A549 (cell line): ENCODE measurements at regions not wholly inside any gene's neighbourhood (a gene's known extent, or its start where the extent isn't known, plus 50 kb on each side); places are given as distances from the start of the nearest gene placed in this dataset.

Experiments used
- ATAC-seq, 2 experiments: fragments of 200-7000 bp in 1 of 2; fragments of >200 bp in 1 of 2; cut with Nextera tagmentation in 1 of 2; cut with Tn5 transposase in 1 of 2; 3 replicates each; pipeline versions ENCODE4 v1.8.0 to v1.9.1; 2018 to 2020; ENCODE audit warnings: mild to moderate bottlenecking in 1 of 2, moderate library complexity in 1 of 2
- CTCF ChIA-PET: fragments of 300-600 bp; sonication (Branson Sonifier 250); formaldehyde crosslinking; extraction: SDS; loops from one replicate; lab custom pipeline; 2021; ENCODE audit warnings: antibody characterized with exemption, inconsistent platforms; lab: Yijun Ruan, JAX
- POLR2A ChIA-PET: fragments of 350-600 bp; formaldehyde crosslinking; extraction: SDS; loops from one replicate; lab custom pipeline; 2021; ENCODE audit warnings: antibody characterized with exemption, inconsistent platforms; lab: Yijun Ruan, JAX
- DNase-seq, 2 experiments: peaks; one replicate each; pipeline versions ENCODE4 v3.0.0 to v3.0.0-alpha.2; 2011 to 2016; ENCODE audit warnings: low read depth in 1 of 2, low spot score in 1 of 2
- FAIRE-seq: peaks from 2 replicates; lab custom pipeline; 2011; peaks lifted over from hg19 to GRCh38; lab: Jason Lieb, UNC
- H3K27ac ChIP-seq, 2 experiments: fragments of >200 bp; sonication (Bioruptor Twin); formaldehyde crosslinking; 3 replicates each; pipeline ENCODE4 v1.5.1; 2016 to 2017
- H3K4me1 ChIP-seq: fragments of >200 bp; sonication (Bioruptor Twin); formaldehyde crosslinking; 3 replicates; pipeline ENCODE4 v1.6.1; 2016
- H3K4me2 ChIP-seq: fragments of >200 bp; sonication (Bioruptor Twin); formaldehyde crosslinking; 3 replicates; pipeline ENCODE4 v1.6.1; 2016
- H3K4me3 ChIP-seq: fragments of >200 bp; sonication (Bioruptor Twin); formaldehyde crosslinking; 3 replicates; pipeline ENCODE4 v1.5.1; 2016
- H3K9me3 ChIP-seq: fragments of >200 bp; sonication (Bioruptor Twin); formaldehyde crosslinking; 3 replicates; pipeline ENCODE4 v1.6.1; 2016
- CHD4 ChIP-seq: fragments of 200-600 bp; sonication (generic); IDR thresholded peaks from 2 replicates; pipeline ENCODE4 v1.6.1; 2016; ENCODE audit warnings: antibody characterized with exemption, mild to moderate bottlenecking, borderline replicate concordance
- E2F6 ChIP-seq: IDR thresholded peaks from 2 replicates; pipeline ENCODE4 v1.6.1; 2012; ENCODE audit warnings: low read depth, borderline replicate concordance
- ELK1 ChIP-seq: fragments of 150-350 bp; IDR thresholded peaks from 2 replicates; pipeline ENCODE4 v1.6.1; 2014; ENCODE audit warnings: low read depth, mild to moderate bottlenecking, low read length
- GATA3 ChIP-seq: IDR thresholded peaks from 2 replicates; pipeline ENCODE4 v1.6.1; 2012; ENCODE audit warnings: borderline replicate concordance
- HES2 ChIP-seq: fragments of >200 bp; sonication (Bioruptor Twin); formaldehyde crosslinking; IDR thresholded peaks from 2 replicates; pipeline ENCODE4 v1.6.1; 2016
- HOXB13 ChIP-seq: fragments of 250-450 bp; sonication (Bioruptor Pico); IDR thresholded peaks from 2 replicates; pipeline ENCODE4 v1.5.0; 2020; ENCODE audit warnings: low read depth, mild to moderate bottlenecking, moderate library complexity
- MAFK ChIP-seq: fragments of 450-650 bp; IDR thresholded peaks from 2 replicates; pipeline ENCODE4 v1.6.1; 2014; ENCODE audit not compliant: partially characterized antibody
- MAZ ChIP-seq: fragments of 150-350 bp; IDR thresholded peaks from 2 replicates; pipeline ENCODE4 v1.6.1; 2014; ENCODE audit warnings: antibody characterized with exemption, low read depth, low read length, borderline replicate concordance
- POLR2AphosphoS2 ChIP-seq: conservative IDR thresholded peaks from 2 replicates; pipeline ENCODE4 v1.6.1; 2012; ENCODE audit warnings: low read length, improper control_type of control experiment, inconsistent platforms
- RFX5 ChIP-seq: fragments of 450-650 bp; IDR thresholded peaks from 2 replicates; pipeline ENCODE4 v1.7.1; 2014; ENCODE audit warnings: antibody characterized with exemption, mild to moderate bottlenecking, moderate library complexity
- USF2 ChIP-seq: fragments of 450-650 bp; IDR thresholded peaks from 2 replicates; pipeline ENCODE4 v1.6.1; 2014; ENCODE audit warnings: antibody characterized with exemption
- ZFP36 ChIP-seq: fragments of 450-650 bp; IDR thresholded peaks from 2 replicates; pipeline ENCODE4 v1.6.1; 2014; ENCODE audit warnings: borderline replicate concordance; ENCODE audit not compliant: partially characterized antibody
- WGBS: methylation state at CpG from one replicate; pipeline ENCODE4 v1.1.6; 2017; ENCODE audit errors: missing lambda C conversion rate; 5-methylcytosine and 5-hydroxymethylcytosine counted together

- TF ChIP-seq HES2: no peak
Measured at GRCh38 chr7:98562871-98563495, 54.1 kb upstream of the NPTX2 start (continued).

GRCh38 chr7:98562381-98562823 lies 54.7 kb upstream of the NPTX2 start:
- CTCF ChIA-PET: no interaction called here
- no peak overlapping the region for H3K27ac ChIP-seq
- TF ChIP-seq RFX5: no peak
- TF ChIP-seq, all 56 proteins: peak for 0
- POLR2A ChIA-PET: no interaction called here
- Histone ChIP-seq H3K4me2 (no peak overlapping the region), H3K9me3 (peaks cover 22% of the 10 kb centered on the region), H3K4me3 (no peak overlapping the region), H3K4me1 (no peaks in the 10 kb centered on the region)
- ATAC-seq (no peak), FAIRE-seq (no peak), DNase-seq (no peak)

- CTCF ChIA-PET: no interaction called here
- peak in 1 of 2 experiments; percentile 42 for DNase-seq
- Histone ChIP-seq H3K4me1 (0 out of 3 replicates have a peak, but pooled peaks cover 5% of the 10 kb centered on the region), H3K4me2 (no peak overlapping the region), H3K4me3 (no peak overlapping the region), H3K27ac (no peak overlapping the region), H3K9me3 (peaks cover 16% of the 10 kb centered on the region)
- peak; percentile 6; the same call in 1 of the 2 replicates for TF ChIP-seq USF2
- no peak for TF ChIP-seq ELK1
- ATAC-seq: peak; percentile 45 to 82; a peak in 4 of 6 replicates
- WGBS: 5% methylated on average over 3 of the region's 3 CpGs
- no peak for FAIRE-seq
- POLR2A ChIA-PET: no interaction called here
Measured at GRCh38 chr7:98559958-98560357, 57.1 kb upstream of the NPTX2 start.

GRCh38 chr7:98559219-98559618 lies 57.9 kb upstream of the NPTX2 start:
- H3K4me1 ChIP-seq: 0 out of 3 replicates have a peak, but pooled peaks cover 5% of the 10 kb centered on the region
- H3K4me2 ChIP-seq: no peak overlapping the region
- ATAC-seq (no peak), DNase-seq (no peak), FAIRE-seq (no peak)
- POLR2A ChIA-PET: no interaction called here
- CTCF ChIA-PET: no interaction called here
- no peak overlapping the region for H3K27ac ChIP-seq
- peaks cover 10% of the 10 kb centered on the region for H3K9me3 ChIP-seq
- WGBS: 61% methylated on average over 3 of the region's 3 CpGs
- H3K4me3 ChIP-seq: no peak overlapping the region
- no peak for TF ChIP-seq GATA3
- TF ChIP-seq CHD4: no peak
- TF ChIP-seq MAZ: no peak
- no peak for TF ChIP-seq ZFP36
- TF ChIP-seq E2F6: no peak
- TF ChIP-seq HOXB13 (CRISPR knock-in tag): no peak

GRCh38 chr7:98557538-98558031 lies 59.5 kb upstream of the NPTX2 start:
- FAIRE-seq: no peak
- 0 out of 3 replicates have a peak, but pooled peaks cover 5% of the 10 kb centered on the region for H3K4me1 ChIP-seq
- H3K4me3 ChIP-seq: no peak overlapping the region
- ATAC-seq: no peak; a peak in 1 of 6 replicates
- H3K9me3 ChIP-seq: peaks cover 8% of the 10 kb centered on the region; the same call in 2 of the 3 replicates
- H3K4me2 ChIP-seq: no peak overlapping the region
- POLR2A ChIA-PET: no interaction called here
- CTCF ChIA-PET: no interaction called here
- peak overlapping the region in 1 of 2 experiments; percentile 14; a peak in 1 of 6 replicates for H3K27ac ChIP-seq
- peak; percentile 22 for TF ChIP-seq MAFK
- no peak for TF ChIP-seq POLR2AphosphoS2
- no peak for DNase-seq
- 52% methylated on average over 11 of the region's 11 CpGs for WGBS
